GM18861 (cell line): ENCODE measurements at regions not wholly inside any gene's neighbourhood (a gene's known extent, or its start where the extent isn't known, plus 50 kb on each side); places are given as distances from the start of the nearest gene placed in this dataset.
"Not testable (repeated sequence)": the region's sequence is repeated elsewhere in the genome, so short reads cannot be mapped to it uniquely, and the experiment has no call there.

ENCODE experiments used
- ATAC-seq: cut with Tn5 transposase; IDR thresholded peaks from one replicate; pipeline ENCODE4 v1.9.1; 2021; ENCODE audit not compliant: unreplicated experiment

DNA sequence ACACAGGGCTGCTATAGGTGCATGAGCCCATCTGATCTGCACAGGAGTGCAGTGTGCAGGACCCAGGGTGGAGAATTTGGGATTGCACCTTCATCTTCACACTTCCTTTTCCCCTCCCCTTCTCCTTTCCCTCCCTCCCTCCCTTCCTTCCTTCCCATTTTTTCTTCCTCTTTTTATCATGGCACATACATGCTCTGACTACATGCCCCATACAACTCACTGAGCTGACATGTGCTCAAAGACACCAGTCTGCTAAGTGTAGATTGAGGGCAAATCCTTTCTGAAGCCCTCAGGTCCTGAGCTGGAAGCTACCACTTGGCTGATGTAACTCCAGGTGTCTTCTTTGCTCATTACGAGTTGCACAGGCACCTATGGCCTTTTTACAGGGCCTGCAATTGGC is 365.3 kb upstream of the ZNF32 start:
- ATAC-seq, result no peak

DNA sequence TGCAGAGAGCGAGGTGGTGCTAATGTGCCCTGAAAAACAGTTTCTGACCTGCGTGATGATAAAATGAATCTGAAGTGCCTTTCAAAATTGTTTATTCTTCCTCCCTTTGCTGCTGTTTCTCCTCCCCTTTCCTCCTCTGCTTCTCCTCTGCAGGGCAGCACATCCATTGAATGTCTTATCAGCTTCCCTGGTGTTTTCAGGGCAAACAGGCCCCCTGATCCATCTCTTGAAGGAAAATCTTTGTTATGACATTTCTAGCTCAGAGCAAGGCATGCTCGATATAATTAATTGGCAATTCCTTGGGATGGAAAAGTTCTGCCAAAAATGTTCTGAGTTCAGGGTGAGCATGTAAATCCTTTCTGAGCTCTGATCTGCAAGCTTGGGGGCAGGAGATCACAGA is 364.2 kb upstream of the ZNF32 start:
- ATAC-seq, result no peak

DNA sequence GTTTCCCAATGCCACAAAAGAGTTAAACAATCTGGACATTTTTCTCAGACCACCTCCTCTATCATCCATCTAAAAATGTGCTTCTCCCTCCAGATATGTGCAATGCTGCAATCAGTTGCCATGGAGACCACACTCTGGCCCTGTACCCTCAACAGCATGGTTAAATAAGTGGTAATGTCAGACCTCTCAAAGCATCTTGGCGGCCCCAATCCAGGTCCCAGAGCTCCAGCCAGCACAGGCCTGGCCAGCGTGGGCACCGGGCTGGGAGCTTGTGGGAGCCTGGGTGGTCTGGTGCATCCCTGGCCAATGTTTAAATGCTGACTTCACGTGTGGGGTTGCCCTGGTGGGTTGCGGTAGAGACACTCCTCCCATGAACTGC is 362.9 kb upstream of the ZNF32 start:
- ATAC-seq, result no peak

DNA sequence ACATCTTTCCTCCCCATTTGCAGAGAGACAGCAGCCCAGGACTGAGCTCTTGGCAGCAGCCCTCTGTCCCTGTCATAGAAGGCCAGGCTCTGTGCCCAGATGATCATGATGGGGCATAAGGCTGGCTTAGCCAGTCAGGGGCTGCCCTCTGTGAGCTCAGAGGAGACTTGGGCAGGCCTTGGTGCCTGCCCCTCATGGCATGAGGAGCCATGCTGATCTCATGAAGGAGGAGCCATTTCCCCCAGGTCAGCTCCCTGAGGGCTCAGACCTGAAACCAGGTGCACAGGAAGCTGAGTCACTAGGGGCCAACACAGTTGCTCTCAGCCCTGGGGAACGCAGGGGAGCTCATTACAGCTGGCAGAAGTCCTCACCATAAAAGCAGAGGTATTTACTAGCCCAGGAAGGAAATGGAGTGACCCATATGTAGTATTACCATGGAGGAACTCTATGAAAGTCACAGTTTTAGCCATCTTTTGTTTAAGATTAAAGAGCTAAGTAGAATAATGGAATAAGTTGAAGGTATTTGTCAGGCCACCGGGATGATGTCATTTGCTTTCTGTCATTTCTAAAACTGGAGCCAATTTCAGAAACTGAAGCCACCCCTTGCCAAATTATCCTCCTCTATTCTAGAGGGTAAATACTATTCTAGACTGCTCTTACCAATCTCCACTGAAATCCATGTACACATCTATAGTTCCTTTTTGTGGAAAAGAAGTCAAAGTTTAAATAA is 362.4 kb upstream of the ZNF32 start:
- peak; percentile 93 for ATAC-seq

DNA sequence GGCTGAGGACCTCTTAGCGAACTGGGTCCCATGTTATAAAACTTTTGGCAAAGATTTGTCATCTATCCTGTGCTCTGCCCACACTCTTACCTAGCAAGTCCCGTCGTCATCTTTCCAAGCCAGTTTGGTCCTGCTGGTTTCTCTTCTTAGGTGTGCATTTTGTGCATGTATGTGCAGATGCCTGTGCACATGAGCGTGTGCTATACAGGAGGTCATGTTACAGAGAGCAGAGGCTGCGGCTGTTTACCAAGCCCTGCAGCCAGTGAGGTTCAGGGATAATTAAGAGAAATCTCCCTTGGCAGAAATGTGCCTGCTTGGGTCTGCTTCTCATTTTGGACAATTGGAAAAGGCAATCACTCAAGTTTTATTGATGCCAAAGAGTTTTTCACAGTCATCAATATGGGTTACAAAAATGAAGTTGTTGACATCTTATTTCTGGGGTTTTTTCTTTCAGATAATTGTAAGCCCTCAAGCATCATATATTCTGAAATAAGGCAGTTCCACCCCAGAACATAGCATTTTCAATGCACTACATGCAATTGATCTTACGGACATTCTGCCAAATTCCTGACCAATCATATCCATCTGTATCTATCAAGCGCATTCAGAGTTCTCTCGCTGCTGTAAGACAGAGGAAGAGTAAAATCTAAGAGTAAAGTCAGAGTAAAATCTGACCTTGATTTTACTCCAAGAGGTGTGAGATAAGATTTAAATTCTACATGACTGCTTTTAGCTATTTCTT is 361.4 kb upstream of the ZNF32 start:
- ATAC-seq, result no peak

DNA sequence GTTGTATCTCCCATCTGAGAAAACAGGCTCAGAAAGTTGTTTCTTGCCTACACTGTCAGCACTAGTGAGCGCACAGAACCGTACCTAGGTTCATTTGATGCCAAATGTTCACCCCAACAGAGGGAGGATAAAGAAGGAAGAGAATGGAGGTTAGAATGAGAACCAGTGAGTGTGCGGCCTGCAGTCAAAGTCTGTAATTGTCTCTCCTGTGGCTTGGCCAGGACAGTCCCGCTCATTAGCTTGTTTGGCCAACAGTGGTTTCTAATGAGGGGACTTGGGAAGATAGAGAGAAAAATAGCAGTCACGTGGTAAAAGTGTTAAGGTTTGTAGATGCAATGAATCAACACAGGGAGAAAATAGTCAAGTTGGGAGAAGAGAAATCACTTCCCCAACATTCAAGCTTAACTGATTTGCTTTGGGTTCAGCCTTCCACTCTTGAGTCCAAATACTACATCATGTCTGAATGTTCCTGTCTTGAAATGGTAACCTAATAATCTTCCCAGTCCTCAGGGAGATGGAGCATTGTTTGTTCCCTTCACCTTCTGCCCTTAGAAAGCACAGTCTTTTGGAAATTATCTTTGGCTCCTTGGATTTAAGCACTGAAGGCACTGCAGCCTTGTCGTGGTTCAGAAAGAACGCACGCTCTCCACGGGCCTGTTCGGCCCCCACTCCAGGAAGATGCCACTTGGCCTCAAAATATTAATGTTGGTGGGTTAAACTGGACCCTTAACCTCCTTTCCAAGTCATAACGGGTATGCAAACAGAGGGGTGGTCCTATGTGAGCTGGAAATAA is 360.4 kb upstream of the ZNF32 start:
- no peak for ATAC-seq

DNA sequence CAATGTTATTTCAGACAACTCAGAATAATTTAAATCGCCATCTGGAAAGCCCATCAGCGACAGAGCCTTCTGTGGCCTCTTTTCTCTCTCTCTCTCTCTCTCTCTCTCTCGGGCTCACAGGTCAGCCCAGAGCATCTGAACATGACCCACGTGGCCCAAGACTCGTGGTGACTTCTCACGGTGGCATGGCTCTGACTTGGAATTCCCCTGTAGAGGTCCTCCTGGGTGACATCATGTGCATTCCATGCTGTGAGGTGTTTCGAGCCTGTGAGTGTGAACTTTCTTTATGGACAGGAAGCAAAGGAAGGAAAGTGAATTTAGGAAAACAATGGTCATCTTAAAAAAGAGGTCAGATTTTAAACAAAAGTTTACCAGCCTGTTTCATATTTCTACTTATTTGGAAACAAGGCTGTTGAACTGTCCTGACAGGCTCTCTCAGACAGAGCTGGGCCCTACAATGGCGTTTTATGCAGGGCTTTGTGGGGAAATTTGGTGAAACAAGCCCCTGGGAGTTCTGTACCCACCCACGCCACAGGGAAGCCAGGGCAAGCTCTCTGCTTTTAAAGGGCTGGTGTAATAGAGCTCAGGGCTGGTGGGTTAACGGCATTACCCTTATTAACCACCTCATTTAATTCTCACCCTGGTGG is 359.7 kb upstream of the ZNF32 start:
- no peak for ATAC-seq

DNA sequence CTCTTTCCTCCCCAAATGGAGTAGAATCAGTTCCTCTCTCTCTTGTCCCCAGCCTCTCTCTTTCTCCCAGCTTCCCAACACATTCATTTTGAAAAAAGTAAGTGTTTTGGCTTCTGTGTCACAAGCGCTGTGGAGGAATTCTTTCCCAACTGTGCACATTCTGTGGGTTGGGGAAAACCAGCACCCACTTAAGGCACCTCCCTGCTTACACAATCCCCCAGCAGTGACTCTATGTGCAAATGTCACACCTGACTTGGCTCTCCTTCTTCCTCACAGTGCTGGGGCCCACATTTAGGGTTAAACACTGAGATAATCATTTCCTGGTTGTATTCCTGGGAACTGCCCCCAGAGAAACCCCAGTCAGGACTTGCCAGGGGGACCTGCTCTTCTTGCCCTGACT is 358.1 kb upstream of the ZNF32 start:
- ATAC-seq, result no peak

DNA sequence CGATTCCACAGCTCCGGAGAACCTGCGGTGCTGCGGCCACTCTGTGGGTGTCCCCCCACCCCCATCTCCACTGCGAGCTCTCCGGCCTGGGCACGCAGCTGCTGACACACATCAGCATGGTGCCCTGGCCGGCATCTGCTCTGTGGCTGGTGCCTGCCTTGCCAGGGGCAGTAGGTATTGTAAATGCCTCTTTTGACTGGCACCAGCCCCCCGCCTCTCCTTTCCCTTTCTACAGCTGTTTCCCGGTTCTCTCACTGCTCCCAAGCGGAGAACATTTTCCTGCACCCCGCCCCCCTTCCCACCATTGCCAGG is 357.1 kb upstream of the ZNF32 start:
- no peak for ATAC-seq

DNA sequence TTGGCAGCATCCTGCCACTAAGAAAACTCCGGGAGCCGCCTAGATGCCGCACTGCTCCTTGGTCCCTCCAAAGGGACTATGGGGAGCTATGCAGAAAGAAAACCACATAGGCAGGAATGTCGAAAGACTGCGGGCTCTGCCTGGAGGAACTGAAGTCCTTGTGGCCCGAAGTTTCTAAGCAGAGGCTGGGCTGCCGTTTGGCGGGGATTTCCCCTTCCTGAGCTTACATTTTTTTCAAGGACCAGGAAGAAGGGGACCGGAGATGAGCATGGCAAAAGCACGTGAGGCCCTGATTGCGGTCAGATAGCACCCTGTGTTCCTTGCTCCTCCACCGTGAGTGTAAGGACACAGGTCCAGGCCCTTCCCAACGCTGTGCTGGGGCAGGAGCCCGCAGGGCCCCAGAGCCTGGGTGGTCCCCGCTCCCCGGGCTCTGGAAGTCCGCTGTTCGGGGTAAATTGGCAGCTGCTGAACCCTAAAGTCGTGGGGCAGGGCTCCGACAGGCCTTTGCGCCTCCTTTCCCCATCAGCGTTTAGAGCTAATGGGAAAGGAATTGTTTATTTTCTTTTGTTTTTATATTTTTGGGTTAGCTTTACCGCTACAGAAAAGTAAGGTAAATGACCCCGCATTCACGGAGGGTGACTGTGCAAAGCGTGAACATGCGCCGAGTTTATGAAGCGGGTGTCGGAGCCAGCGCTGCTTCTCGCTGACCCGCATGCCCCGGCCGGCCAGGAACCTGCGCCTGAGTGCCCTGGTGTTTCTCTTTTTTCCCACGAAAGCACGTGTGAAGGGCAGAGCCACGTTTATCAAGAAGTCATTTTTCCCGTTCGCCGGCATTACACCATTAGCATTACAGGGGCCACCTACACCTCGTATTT is 356.5 kb upstream of the ZNF32 start:
- ATAC-seq, result no peak

DNA sequence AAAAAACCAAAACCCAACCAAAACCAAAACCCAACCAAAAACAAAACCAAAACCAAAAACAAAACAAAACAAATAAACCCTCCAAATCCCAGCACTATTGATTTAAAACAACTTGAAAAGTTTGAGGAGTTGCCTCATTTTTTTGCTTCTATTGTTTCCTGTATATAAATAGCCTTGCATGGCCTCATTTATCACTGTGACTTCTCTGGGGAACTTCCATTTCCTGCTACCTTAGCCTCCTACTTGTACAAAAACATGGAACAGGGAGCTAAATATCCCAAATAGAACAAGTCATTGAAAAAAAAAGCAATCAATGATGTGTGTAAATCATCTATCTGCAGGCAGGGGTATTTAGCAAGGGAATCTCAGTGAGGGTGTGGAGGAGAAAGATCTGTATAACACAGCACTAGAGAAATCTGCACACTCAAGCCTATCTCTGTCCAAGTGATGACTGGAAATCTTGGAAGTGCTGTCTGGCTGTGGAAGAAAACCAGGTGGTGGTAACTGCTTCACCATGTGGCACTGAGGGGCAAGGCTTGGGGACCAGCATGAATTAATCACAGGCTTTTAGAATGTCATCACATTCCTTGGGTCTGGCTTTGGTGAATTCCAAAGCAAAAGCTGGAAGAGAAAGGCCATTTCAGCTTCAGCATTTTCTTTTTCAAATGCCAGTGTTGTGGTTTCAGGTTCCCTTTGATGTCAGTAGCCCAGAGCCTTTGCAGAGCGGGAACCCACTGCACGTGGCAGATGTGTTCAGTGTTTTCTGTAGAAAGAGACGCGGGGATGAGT is 349.5 kb upstream of the ZNF32 start:
- no peak for ATAC-seq

DNA sequence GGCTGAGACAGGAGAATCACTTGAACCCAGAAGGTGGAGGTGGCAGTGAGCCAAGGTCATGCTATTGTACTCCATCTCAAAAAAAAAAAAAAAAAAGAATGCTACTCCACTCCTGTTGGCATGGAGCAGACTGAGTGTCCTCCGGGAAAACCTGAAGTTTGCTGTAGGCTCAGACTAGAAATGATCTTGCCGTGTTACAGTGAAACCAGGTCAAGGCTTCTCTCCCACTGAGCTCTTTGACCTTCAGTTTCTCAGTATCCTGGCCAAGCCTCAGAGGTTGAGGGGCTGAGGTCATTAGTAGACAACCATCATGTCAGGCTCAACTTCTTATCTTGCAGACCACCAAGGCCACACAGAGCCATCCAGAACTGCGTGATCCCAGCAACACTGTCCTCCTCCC is 348.6 kb upstream of the ZNF32 start:
- no peak for ATAC-seq

DNA sequence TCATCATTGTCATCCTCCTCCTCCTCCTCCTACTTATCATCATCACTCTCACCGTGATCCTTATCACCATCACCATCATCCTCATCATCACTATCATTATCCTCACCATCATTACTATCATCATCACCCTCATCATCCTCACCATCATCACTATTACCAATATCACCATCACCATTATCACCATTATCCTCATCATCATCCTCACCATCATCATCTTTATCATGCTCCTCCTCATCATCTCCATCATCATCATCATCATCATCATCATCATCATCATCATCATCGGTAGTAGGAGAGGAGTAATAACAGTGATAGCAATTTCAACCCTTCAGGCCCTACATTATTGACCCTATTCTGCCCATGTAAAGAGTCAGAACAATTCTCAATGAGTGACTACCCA is 345.9 kb upstream of the ZNF32 start:
- no peak for ATAC-seq

DNA sequence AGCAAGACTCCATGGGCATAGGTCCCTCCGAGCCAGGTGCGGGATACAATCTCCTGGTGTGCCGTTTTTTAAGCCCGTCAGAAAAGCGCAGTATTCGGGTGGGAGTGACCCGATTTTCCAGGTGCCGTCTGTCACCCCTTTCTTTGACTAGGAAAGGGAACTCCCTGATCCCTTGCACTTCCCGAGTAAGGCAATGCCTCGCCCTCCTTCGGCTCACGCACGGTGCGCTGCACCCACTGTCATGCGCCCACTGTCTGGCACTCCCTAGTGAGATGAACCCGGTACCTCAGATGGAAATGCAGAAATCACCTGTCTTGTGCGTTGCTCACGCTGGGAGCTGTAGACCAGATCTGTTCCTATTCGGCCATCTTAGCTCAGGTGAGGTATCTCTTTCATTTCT is 344.1 kb upstream of the ZNF32 start:
- ATAC-seq, result not testable (repeated sequence)

DNA sequence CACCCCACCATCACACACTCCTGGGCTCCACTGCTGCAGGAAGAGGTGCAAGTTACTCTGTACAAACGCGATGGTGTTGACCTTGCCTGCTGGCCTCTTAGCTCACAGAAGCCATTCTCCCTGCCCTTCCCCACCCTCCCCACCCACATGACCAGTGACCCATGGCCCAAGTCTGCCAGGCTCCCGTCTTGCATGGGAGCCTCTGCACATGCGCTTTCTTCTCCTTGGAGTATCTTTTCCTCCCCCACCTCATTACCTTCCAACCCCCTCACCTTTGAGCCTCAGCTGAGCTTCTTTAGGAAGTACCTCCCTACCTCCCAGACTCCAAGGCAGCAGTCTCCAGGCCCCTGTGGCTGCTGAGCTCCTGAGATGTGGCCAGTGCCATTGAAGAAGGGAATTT is 337.7 kb upstream of the ZNF32 start:
- ATAC-seq, result no peak

DNA sequence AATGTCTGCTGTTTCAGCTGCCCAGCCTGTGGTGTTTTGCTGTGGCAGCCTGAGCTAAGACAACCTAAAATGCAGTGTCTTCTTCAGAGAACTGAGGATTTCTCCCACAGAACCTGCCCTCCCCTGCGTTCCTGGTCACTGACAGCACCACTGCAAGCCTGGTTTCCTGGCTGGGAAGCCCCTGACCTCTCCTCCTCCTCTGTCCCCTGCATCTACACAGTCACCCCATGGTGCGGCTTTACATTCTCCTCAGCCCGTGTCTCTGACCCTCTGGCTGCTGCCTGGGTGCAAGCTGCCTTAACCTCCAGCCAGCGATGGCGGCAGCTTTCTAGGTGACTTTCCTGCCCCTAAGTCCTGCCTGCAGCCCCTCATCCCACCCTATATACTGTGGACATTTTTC is 337.3 kb upstream of the ZNF32 start:
- ATAC-seq, result no peak

DNA sequence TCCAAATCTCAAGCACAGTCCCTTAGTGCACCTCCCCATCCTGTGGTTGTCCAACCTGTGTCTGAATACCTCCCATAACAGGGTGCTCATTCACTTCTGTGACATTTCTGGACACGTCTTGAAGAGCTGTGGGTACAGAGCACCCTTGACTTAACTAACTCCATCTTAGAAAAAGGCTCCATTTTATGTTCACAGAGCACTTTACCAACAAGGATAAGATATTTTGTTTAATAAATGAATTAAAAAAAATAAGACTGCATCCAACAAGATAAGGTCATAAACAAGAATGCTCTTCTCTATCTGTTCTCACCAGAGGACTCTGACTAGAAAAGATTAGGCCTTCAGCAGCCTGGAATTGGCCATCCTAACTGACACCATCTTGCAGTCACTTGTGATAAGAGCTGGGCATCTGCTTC is 335.2 kb upstream of the ZNF32 start:
- no peak for ATAC-seq

DNA sequence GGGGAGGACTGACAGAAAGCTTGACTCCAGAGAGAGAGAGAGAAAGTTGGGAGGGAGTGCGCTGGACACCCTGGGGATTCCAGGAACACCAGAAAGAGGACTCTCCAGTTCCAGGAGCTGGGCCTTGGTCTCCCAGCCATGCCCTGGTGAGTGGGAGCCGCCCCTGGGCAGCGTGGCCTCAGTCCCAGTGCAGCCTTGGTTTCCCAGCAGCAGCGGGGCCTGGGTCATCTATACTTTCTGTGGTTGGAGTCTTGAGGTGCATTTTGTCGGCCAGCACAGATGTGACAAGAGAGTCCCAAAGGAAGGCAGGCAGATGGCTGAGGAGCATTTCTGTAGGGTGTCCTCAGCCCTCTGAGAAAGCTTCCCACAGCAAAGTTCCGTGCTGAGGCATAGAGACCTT is 334.7 kb upstream of the ZNF32 start:
- no peak for ATAC-seq

DNA sequence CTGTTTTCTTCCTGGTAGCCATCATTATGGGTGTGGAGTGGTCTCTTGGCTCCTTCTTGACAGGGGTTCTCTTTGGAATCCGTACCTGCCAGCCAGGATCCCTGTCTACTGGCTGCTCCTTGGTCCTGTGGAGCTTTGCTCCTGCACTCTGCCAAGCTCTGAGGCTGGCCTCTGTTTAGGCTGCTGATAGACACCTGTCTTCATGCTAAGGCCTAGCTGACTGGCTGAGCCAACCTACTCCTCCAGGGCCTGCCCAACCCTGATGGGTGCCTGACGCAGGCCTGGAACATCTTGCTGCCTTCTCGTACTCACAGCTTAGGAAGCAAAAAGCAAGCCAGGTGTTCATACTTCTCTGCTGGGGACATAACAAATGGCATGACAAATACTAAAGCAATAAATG is 333.6 kb upstream of the ZNF32 start:
- ATAC-seq, result no peak

DNA sequence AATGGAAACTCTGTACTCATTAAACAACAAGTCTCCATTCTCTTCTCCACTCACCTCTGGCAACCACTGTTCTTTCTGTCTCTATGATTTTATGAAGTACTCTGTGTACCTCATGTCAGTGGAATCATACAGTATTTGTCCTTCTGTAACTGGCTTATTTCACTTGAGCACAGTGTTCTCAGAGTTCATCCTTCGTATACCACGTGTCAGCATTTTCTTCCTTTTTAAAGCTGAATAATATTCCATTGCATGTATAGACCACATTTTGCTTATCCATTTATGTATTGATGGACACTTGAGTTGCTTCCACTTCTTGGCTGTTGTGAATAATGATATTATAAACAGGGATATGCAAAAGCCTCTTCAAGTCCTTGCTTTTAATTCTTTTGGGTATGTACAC is 333.0 kb upstream of the ZNF32 start:
- ATAC-seq, result no peak
